Hematopoietic multipotent progenitor cell treated with erythropoietin and hydrocortisone succinate and interleukin-3 and kit ligand, for 4 days (in vitro differentiated cells): ENCODE measurements at regions not wholly inside any gene's neighbourhood (a gene's known extent, or its start where the extent isn't known, plus 50 kb on each side); places are given as distances from the start of the nearest gene placed in this dataset.

Experiments
- DNase-seq: peaks from one replicate; pipeline ENCODE4 v3.0.0-alpha.2; 2015

DNA sequence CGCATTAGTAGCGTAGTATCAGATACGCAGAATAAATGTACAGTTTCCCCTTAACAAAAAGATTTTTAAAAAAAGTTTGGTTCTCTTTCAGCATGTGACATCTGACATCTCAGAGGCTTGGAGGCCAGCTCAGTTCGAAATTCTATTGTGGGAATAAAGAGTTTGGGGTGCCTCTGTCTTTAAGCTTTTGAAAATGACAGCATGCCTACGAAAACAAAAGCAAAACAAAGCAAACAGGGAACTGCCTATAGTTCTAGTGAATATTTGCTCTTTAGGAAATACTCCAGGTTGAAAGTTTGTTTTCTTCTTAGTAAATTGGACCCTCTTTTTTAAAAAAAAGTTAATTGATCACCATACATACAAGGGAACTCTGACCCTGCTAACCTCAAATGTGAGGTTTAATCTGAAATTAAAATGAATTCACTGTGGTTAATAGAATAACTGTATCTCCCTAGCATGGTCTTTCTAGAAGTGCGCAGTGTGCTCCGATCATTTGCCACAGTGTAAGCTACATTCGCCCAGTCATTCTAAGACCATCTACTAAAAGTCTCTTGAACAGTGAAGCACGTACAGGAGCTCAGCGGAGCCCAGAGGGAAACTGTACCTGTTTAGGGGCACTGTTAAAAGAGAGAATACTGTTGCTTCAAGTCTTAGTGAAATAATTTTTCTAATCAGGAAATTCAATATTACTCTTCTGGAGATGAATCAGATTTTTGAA lies 347.0 kb upstream of the CDH2 start:
- no peak for DNase-seq

DNA sequence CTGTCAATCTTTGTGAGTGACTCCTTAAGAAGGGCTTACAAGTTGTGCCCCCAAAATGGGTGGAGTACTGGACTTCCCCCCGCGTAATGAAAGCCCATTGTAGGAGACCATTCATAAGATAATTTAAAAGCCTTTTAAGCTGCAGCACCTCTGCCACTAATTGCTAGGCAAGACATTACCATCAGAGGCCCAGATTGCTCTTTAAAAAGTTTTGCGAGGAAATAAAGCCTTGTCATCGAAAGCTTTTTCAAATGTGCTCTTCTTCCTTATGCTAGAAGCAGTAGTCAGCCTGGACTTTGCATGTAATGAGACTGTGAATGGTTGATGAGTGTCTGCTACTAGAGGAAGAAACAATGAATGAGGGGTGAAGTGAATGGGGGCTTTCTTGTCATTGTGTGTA lies 345.3 kb upstream of the CDH2 start:
- DNase-seq: no peak

DNA sequence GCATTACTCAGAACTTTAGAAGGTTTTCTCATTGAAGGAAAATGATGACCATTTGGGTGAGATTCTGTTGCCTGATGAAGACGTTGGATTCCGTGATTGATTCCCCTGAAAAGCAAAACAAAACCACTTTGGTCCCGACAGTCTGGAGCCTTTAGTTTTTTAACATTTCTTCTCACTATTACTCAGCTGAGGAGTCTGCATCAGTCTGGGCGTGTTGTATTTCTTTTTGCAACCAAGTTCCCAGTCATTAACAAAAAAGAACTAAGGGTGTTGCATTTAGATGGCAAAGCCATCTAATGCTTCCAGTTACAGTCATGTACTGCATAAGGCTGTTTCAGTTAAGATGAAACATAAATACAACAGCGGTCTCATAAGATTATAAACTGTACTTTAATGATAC lies 343.1 kb upstream of the CDH2 start:
- no peak for DNase-seq

DNA sequence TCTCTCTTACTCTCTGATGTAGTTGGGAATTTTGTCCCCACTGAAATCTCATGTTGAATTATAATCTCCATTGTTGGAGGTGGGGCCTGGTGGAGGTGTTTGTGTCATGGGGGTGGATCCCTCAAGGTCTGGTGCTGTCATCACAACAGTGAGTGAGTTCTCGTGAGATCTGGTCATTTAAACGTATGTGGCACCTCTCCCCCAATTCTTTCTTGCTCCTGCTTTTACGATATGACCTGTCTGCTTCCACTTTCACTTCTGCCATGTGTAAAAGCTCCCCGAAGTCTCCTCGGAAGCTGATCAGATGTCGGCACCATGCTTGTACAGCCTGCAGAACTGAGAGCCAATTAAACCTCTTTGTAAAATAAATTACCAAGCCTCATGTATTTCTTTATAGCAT lies 337.8 kb upstream of the CDH2 start:
- DNase-seq: no peak

DNA sequence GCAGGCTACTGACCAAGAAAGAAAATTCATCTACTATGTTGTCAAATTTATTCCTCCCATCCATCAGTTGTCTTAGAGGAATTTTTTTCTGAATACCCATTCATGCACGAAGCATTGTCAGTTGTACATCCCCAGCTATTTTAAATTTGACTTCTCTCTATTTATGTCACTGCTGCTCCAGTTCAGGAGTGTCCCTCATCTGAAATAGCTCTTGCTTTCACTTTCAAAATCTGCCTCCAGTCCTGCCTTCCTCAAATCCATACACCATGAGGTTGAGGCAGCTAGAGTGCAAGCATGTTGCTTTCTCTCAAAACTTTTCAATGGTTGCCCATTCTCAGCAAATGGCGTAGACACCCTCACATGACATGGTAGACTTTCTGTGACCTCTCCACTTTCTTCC lies 335.4 kb upstream of the CDH2 start:
- DNase-seq: no peak

DNA sequence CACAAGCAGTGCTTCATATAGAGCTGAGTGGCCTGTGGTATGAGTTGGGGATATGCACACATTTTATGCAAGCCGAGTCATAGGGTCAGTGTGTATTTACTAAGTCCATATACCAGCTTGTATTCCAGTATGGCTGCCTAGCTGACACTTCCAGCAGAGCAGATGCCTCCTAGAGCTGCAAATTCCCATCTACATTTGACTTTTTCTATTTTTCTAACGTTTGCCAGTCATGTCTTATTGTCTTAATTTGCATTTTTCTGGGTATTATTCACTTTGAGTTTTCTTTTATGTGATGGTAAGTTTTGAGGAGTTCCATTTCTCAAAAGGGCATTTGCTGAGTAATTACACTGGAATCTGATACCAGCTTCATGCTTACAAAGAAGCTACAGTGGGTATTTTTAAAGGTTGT lies 334.5 kb upstream of the CDH2 start:
- DNase-seq: no peak

DNA sequence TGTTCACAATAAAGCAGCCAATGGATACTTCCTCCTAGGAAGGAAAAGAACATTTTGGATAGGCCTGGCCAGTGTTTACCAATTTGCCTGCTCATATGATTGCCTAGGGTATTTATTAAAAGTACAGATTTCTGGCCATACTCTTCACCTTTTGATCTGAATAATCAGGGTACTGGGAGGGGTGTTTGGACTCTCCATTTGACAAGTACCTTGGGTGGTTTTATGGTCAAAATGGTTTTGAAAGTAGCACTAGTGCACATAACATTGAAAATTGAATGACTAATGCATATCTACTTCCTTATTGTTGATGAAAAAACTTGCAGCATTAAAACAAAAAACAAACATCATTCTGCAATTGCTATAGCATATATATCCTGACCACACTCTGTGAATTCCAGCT lies 333.3 kb upstream of the CDH2 start:
- no peak for DNase-seq

DNA sequence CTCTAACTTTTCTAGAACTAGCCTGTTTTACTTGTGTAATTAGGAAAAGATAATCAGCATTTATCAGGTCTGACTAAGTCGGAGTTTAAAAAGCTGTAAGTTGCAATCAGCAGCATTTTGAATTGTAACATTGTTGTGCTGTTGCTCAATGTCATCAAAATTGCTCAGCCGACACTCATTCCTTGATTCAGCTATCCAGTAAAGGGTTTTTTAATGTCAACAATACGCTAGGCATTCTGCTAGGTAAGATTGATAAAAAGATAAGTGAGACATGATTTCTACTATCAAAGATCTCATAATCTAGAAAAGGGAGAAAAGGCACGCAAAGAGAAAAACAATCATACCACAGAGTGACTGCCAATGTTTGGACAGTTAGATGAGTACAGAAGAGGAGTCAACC lies 327.1 kb upstream of the CDH2 start:
- DNase-seq: no peak

DNA sequence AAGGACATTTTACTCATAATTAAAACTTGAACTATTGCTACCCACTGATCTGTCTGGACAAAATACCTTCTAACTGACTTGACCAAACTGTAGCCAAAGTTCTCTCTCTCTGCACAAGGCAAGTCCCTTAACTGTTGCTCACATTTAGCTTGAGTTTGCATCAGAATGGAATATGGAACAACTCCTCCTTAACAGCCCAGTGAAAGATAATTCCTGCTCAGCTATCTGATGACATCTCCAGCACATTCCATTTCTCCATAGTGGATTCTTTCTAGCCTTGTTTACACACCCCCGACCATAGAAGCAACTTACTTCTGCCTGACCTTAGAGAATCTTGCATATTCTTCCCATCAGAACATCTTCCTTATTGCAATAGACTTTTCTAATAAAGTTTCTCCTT lies 317.2 kb upstream of the CDH2 start:
- DNase-seq: no peak

DNA sequence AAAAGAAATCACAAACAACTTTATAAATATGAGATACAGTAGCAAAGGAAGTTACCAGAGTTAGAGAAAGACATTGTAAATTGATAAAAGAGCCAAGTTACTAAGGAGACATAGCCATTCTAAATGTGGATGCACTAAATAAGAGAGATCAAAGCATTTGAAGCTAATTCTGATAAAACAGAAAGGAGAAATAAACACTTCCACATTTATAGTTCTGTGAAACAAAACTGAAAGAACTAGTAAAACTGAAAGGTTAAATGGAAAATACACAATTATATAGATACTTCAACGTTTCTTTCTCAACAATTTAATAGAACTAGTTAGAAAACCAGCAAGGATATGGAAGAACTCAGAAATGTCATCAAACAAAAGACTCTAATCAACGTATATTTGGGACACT lies 309.0 kb upstream of the CDH2 start:
- DNase-seq: no peak

DNA sequence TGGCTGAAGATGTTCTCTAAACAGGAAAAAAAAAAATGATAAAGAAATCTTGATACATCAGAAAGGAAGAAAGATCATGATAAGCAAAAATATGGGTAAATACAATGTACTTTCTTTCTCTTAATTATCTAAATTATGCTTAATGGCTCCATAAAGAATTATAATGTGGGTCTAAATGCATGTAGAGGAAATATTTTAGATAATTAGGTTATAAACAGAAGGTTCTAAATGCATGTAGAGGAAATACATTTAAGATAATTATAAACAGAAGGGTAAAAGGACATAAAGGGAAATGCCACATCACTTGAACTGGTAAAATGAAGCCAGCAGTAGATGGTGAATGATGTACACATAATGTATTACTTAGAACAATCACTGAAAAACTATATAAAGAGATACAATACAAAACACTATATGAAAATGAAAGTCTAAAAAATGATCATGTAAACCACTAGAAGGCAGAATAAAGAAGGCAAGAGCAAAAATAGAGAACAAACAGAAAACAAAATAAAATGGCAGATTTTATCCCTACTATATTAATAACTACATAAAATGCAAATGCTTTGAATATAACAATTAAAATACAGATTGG lies 308.4 kb upstream of the CDH2 start:
- no peak for DNase-seq

DNA sequence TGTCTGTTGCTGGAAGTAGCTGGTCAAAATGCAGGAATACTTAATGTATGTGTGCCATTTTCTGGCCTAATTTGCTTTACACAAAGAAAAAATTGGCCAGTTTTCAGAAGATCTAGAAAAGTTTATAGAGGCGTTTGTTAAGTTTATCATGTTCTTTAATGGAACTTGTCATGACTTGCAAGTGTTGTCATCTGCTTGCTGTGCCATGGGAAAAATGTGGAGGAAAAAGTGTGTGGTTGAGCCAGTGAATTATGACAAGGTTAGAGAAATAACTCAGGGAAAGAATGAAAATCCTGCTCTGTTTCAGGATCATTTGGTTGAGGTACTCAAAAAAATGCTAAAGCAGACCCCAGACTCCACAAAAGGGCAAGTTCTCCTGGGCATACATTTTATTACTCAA lies 301.6 kb upstream of the CDH2 start:
- no peak for DNase-seq

DNA sequence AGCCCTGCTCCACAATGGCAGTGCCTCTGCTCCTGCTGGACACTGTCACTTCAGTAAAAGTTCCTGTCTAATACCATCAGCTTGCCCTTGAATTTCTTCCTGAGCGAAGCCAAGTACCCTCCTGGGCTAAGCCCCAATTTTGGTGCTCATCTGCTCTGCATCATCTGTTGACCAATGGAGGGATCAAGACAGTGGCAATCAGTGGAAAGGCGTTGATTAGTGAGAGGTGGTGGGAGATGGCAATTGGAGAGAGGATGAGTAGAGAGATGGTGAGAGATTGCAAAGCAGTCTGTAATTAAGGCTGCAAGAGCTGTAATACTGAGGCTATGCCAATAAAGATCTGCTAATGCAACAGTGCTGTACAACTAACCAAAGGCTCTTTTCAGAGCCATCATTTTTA lies 299.4 kb upstream of the CDH2 start:
- no peak for DNase-seq

DNA sequence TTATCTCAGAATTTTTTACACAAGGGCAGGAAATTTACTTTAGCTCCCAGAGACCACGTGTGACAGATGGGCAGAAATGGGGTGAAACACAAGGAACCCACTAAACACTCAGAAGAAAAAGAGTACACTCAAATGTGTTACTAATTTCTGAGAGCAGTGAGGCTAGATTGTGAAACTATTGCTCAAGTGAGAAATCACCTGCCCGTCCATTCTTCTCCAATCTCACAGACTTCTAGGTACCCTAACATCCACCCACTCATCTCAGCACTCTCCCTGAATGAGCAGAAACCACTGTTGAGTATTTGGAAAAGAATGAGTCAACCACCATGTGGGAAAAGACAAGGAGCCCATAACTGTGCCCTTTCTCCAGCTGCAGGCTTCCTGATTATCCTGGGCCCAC lies 293.0 kb upstream of the CDH2 start:
- DNase-seq: no peak

DNA sequence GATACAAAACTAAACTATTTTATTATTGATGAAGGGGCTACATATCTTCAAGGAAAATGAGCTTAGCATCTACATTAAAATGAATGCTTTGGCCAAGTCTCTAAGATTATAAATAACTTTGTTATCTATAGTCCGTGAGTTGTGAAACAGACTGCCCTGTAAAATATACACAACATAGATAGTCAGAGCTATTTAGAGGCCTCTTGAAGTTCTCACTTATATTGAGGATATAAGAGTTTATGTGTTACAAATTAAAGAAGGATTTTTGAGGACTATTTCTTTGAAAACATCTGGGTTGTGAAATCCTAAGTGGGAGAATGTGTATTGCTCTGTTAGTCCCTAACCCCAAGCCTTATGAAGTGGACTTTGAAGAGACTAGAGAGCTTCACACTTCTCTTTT lies 292.0 kb upstream of the CDH2 start:
- DNase-seq: no peak

DNA sequence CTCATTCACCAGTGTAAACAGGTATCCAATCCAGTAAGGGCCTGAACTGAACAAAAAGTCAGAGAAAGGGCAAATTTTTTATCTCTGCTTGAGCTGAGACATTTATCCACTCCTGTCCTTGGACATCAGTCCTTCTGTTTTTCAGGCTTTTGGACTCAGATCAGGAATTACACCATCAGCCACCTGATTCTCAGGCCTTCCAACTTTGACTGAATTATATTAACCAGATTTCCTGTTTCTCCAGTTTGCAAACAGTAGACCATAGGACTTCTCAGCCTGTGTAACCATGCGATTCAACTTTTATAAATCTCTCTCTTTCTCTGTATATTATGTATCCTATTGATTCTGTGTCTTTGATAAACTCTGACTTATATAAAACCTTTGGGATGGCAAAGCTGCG lies 289.3 kb upstream of the CDH2 start:
- no peak for DNase-seq

DNA sequence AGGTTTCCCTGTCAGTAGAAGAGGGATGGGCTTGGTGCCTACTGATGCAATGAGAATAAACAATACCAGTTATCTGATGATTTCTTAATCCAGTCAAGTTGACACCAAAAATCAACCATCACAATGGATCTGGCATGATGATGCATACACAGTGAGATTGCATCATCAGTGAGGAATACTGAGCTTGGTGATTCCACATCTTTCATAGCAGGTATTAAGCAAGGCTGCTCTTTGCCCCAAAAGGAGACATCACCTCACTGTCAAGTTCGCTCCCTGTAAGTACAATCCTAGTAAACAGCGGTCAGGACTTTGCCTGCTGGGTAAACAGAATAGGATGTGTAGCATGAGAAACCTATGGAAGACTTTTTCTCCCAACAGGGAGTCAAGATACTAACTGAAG lies 282.7 kb upstream of the CDH2 start:
- DNase-seq: no peak

DNA sequence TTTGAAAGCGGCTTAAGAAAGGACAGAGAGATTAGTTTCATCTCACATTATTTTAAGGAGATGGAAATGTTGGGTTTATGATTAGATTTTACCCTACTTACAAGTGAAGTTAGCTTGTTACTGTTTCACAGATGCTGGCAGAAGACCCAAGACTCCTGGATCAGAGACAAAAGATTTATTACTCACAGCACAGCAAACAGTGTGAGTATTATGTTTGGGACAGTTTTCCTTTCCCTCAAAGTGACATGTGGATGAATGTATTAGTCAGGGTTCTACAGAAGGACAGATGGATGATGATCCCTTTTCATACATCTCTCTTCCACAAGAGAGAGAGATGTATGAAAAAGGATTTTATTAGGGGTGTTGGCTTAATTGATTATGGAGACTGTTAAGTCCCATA lies 281.8 kb upstream of the CDH2 start:
- no peak for DNase-seq

DNA sequence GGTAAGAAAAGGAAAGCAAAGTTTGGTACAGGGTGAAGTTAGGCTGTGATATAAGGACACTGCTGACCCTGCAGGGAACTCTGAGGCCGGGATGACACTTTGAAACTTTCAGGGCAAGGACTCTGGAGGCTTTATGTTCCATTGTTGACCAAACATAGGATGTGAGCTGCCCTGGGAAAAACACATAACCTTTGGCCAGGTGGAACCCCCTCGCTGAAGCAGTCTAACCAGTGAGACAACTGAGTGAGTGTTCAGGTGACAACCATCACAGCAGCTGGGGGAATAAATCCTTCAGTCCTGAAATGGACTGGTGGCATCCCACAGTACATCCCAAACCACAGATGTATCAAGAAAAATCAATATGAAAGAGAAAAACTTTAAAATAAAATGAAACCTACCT lies 280.9 kb upstream of the CDH2 start:
- DNase-seq: no peak

DNA sequence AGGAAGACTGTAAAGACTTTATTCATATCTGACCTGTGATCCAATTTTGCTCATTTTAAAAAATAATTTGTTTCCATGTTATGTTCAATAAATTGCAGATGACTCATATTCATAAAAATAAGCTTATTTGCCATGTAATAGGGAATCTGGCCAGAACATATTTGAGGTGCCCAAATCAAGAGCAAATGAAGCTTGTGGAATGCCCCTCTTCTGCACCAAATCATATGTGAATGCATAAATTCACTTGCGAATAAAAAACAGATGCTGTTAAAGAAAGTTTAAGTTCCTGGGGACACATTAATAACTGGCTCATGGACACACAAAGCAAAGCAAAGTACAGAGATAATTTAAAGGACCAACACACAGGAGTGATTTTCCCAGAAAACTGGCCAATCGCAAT lies 279.0 kb upstream of the CDH2 start:
- no peak for DNase-seq

DNA sequence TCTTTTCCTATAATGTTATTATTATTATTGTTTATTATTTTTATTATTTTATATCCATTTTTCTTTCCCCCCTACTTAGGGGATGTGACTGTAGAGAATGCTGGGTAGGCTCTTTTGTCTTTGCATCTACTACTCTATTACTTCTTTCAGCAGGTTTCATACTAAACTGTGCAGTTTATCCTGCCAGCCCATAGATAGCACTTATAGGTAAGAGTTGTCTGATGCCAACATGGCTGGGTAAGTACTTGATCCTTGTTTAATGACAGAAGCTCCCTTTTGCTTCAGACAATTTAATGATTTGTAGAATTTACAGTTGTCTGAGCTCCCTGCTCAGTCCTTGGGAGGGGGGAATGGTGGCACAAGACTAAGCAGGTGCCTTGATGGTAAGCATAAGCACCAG lies 262.9 kb upstream of the CDH2 start:
- DNase-seq: no peak

DNA sequence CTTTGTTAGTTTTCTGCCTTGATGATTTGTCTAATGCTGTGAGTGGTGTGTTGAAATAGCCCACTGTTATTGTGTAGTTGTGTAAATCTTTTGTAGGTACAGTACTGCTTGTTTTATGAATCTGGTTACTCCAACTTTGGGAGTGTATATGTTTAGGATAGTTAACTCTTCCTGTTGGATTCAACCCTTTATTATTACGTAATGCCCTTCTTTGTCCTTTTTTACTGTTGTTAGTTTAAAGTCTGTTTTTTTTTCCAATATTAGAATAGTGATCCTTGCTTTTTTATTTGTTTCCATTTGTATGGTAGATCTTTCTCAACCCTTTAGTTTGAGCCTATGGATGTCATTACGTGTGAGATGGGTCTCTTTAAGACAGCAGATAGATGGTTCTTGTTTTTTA lies 261.5 kb upstream of the CDH2 start:
- DNase-seq: no peak

DNA sequence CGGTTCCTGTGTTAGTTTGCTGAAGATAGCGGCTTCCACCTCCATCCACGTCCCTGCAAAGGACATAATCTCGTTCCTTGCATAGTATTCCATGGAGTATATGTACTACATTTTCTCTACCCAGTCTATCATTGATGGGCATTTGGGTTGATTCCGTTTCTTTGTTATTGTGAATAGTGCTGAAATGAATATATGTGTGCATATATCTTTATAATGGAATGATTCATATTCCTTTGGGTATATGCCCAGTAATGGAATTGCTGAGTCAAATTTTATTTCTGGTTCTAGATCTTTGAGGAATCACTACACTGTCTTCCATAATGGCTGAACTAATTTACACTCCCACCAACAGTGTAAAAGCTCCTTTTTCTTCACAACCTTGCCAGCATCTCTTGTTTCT lies 255.4 kb upstream of the CDH2 start:
- DNase-seq: no peak

DNA sequence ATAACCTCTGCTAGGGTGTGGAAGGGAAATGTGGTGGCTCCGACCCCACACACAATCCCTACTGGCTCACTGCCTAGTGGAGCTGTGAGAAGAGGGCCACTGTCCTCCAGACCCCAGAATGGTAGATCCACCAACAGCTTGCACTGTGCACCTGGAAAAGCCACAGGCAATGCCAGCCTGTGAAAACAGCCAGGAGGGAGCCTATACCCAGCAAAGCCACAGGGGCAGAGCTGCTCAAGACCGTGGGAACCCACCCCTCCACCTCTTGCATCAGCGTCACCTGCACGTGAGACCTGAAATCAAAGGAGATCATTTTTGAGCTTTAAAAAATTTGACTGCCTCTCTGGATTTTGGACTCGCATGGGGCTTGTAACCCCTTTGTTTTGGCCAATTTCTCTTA lies 249.0 kb upstream of the CDH2 start:
- DNase-seq: no peak

DNA sequence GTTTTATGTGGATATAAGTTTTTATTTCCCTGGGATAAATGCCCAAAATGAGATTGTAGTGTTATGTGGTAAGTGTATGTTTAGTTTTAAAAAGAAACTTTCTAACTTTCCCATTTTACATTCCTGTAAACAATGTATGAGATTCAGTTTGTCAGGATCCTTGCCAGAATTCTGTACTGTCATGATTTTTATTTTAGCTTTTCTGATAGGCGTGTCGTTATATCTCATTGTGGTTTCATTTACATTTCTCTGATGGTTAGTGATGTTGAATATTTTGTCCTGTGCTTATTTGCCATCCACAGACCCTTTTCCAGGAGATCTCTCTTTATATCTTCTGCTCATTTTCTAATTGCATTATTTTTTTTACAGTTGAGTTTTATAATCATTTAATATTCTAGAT lies 245.6 kb upstream of the CDH2 start:
- DNase-seq: no peak
